Skeletal muscle satellite cell (primary cell): ENCODE measurements at regions not wholly inside any gene's neighbourhood (a gene's known extent, or its start where the extent isn't known, plus 50 kb on each side); places are given as distances from the start of the nearest gene placed in this dataset.
"Not testable (repeated sequence)": the region's sequence is repeated elsewhere in the genome, so short reads cannot be mapped to it uniquely, and the experiment has no call there.

Source experiments
- H3K27me3 ChIP-seq: 2 replicates; pipeline ENCODE4 v1.7.0; 2013; ENCODE audit warnings: low read length; ENCODE audit not compliant: control insufficient read depth, insufficient read depth
- H3K36me3 ChIP-seq: 2 replicates; pipeline ENCODE4 v1.7.0; 2013; ENCODE audit warnings: mild to moderate bottlenecking, control low read depth, low read length; ENCODE audit not compliant: insufficient read depth
- H3K4me1 ChIP-seq: 2 replicates; pipeline ENCODE4 v1.7.0; 2013; ENCODE audit warnings: low read length; ENCODE audit not compliant: control insufficient read depth, insufficient read depth
- H3K4me2 ChIP-seq: 2 replicates; pipeline ENCODE4 v1.7.0; 2013; ENCODE audit warnings: mild to moderate bottlenecking, low read length
- H3K4me3 ChIP-seq: 2 replicates; pipeline ENCODE4 v1.7.0; 2013; ENCODE audit warnings: low read length
- H3K9ac ChIP-seq: 2 replicates; pipeline ENCODE4 v1.7.0; 2013; ENCODE audit warnings: mild to moderate bottlenecking, low read depth, low read length, moderate library complexity
- H3K9me3 ChIP-seq: replicated peaks from 2 replicates; pipeline ENCODE4 v1.7.0; 2013; ENCODE audit warnings: mild to moderate bottlenecking, control low read depth, low read length

DNA sequence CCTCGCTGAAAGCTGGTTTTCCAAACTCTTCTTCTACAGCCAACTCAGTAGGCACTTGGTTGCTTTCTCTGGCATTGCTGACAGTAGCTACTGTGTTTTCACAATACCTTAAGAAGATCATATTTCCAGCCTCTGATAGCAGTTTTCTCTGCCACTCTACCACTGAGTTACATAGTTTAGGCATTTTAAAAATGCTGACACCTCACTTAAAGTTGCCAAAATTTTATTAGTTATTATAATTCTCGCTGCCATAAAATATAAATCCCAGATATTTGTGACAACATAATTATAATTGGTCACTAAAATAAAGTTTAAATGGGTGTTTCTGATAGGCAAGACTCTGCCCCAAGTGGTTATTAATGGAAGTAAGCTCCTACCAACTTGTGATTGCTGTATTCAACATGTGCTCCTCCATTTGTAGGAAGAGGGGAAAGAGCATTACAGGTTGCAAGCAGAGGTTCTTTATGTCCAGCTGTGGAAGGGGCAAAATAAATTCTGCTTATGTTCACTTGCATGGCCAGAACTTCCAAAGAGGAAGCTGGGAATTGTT lies 1202.8 kb downstream of the CNTNAP5 start:
- H3K36me3 ChIP-seq = no peaks in the 10 kb centered on the region
- H3K4me2 ChIP-seq = no peak overlapping the region
- no peak overlapping the region for H3K4me3 ChIP-seq
- no peak overlapping the region for H3K9ac ChIP-seq
- no peaks in the 10 kb centered on the region for H3K27me3 ChIP-seq
- H3K4me1 ChIP-seq = no peaks in the 10 kb centered on the region
- H3K9me3 ChIP-seq = peaks cover 6% of the 10 kb centered on the region

- H3K9ac ChIP-seq = no peak overlapping the region
- no peak overlapping the region for H3K4me3 ChIP-seq
- H3K9me3 ChIP-seq = no peaks in the 10 kb centered on the region
- H3K27me3 ChIP-seq = no peaks in the 10 kb centered on the region
- H3K4me2 ChIP-seq = no peak overlapping the region
- H3K36me3 ChIP-seq = no peaks in the 10 kb centered on the region
- no peaks in the 10 kb centered on the region for H3K4me1 ChIP-seq
Measured at GRCh38 chr2:125240870-125241269, 1215.8 kb downstream of the CNTNAP5 start.

GRCh38 chr2:125243074-125243473 lies 1218.0 kb downstream of the CNTNAP5 start:
- no peak overlapping the region for H3K4me3 ChIP-seq
- no peaks in the 10 kb centered on the region for H3K9me3 ChIP-seq
- no peaks in the 10 kb centered on the region for H3K36me3 ChIP-seq

DNA sequence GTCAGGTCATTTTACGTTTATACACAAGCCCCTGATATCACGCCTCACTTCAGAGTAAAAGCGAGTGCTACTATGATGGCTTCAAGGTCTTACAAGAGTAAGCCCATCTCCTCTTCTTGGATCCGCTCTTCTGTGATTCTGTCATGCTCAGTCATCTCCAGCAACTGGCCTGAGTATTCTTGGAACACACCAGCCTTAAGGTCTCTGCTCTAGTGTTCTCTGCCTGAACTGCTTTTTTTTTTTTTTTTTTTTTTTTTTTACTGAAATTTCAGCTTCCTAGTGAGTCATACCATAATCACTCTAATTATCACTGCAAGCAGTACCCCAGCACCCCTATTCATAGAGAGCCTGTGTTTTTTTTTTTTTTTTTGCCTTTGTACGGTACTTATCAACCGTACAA lies 1228.9 kb downstream of the CNTNAP5 start:
- Histone ChIP-seq H3K27me3 (no peaks in the 10 kb centered on the region), H3K36me3 (no peaks in the 10 kb centered on the region), H3K9me3 (no peaks in the 10 kb centered on the region), H3K4me1 (no peaks in the 10 kb centered on the region), H3K4me2 (no peak overlapping the region), H3K9ac (no peak overlapping the region), H3K4me3 (no peak overlapping the region)

More at GRCh38 chr2:125243074-125243473, 1218.0 kb downstream of the CNTNAP5 start:
- Histone ChIP-seq H3K9ac (no peak overlapping the region), H3K4me1 (no peaks in the 10 kb centered on the region), H3K27me3 (no peaks in the 10 kb centered on the region), H3K4me2 (no peak overlapping the region)

DNA sequence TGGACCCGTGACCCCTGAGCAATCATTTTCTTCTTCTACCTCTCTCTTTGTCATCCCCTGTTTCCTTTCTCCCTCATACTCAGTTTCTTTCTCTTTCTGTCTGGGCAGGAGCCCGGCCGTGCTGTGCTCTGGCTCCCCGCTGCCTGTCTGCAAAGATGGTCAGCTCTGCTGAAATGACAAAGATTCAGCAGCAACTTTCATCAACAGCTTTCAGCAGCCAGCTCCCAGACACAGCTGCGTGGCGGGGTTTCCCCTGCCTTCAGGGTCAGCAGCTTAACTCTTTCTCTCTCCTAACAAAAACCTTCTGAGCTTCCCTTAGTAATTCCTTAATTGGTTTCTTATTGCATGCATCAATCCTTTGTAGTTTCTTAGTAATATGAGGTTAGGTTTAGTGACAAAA lies 1234.4 kb downstream of the CNTNAP5 start:
- H3K27me3 ChIP-seq = no peaks in the 10 kb centered on the region
- H3K4me1 ChIP-seq = no peaks in the 10 kb centered on the region
- no peak overlapping the region for H3K4me3 ChIP-seq
- no peak overlapping the region for H3K4me2 ChIP-seq
- H3K36me3 ChIP-seq = no peaks in the 10 kb centered on the region
- H3K9ac ChIP-seq = no peak overlapping the region
- H3K9me3 ChIP-seq = no peaks in the 10 kb centered on the region

DNA sequence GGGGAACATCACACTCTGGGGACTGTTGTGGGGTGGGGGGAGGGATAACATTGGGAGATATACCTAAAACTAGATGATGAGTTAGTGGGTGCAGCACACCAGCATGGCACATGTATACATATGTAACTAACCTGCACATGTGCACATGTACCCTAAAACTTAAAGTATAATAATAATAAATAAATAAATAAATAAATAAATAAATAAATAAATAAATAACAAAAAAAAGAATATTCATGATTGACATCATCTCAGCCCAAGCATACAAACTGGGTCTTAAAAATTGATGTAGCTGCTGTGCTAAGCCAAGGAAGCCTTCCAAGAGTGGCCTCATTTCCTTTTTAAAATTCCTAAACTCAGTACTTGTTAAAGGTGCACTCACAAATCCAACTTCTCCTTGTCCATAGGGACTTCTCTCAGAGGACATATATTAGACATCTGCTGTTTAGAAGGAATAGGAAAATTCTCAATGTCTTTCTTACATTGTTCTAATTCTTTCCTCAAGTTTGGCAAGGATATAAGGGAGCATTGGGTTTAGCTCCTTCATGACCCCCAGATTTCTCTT lies 1235.4 kb downstream of the CNTNAP5 start:
- H3K9ac ChIP-seq, H3K4me2 ChIP-seq, H3K36me3 ChIP-seq, H3K4me3 ChIP-seq, H3K27me3 ChIP-seq, H3K4me1 ChIP-seq, H3K9me3 ChIP-seq: not testable (repeated sequence)

GRCh38 chr2:125264453-125264852 lies 1239.4 kb downstream of the CNTNAP5 start:
- Histone ChIP-seq H3K4me2 (no peak overlapping the region), H3K9ac (no peak overlapping the region), H3K9me3 (no peaks in the 10 kb centered on the region), H3K27me3 (no peaks in the 10 kb centered on the region), H3K4me1 (no peaks in the 10 kb centered on the region), H3K36me3 (no peaks in the 10 kb centered on the region), H3K4me3 (no peak overlapping the region)

- Histone ChIP-seq H3K27me3 (no peaks in the 10 kb centered on the region), H3K4me3 (no peak overlapping the region), H3K4me1 (no peaks in the 10 kb centered on the region), H3K9me3 (no peaks in the 10 kb centered on the region), H3K36me3 (no peaks in the 10 kb centered on the region), H3K4me2 (no peak overlapping the region), H3K9ac (no peak overlapping the region)
Measured at GRCh38 chr2:125267683-125268082, 1242.6 kb downstream of the CNTNAP5 start.

- peaks cover 2% of the 10 kb centered on the region for H3K9me3 ChIP-seq
- H3K9ac ChIP-seq = no peak overlapping the region
- no peaks in the 10 kb centered on the region for H3K4me1 ChIP-seq
- H3K4me3 ChIP-seq = no peak overlapping the region
- no peaks in the 10 kb centered on the region for H3K36me3 ChIP-seq
- H3K4me2 ChIP-seq = no peak overlapping the region
- no peaks in the 10 kb centered on the region for H3K27me3 ChIP-seq
Measured at GRCh38 chr2:125272651-125273050, 1247.6 kb downstream of the CNTNAP5 start.

- H3K4me3 ChIP-seq = no peak overlapping the region
- H3K4me2 ChIP-seq = no peak overlapping the region
- no peaks in the 10 kb centered on the region for H3K36me3 ChIP-seq
- no peak overlapping the region for H3K9ac ChIP-seq
- H3K9me3 ChIP-seq = peaks cover 2% of the 10 kb centered on the region
- H3K4me1 ChIP-seq = no peaks in the 10 kb centered on the region
- no peaks in the 10 kb centered on the region for H3K27me3 ChIP-seq
Measured at GRCh38 chr2:125274718-125275117, 1249.6 kb downstream of the CNTNAP5 start.

DNA sequence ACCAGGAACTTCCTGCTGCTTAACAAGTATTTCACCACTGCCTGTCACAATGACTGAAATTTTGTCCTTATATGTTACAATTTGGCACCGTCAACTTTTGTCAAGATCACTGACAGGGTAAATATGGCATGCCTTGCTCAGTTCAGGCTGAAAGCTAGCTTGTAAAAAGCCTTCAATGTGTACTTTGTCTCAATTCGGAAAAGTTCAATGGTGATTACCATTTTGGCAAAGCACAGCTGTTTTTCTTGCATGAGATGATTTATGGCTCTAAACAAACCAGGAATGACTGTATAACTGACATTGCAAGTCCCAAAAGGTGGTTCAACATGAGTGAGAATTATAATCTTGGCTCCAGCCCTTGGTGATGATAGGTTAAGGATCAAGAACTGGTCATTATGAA lies 1255.2 kb downstream of the CNTNAP5 start:
- no peaks in the 10 kb centered on the region for H3K9me3 ChIP-seq
- H3K4me3 ChIP-seq = no peak overlapping the region
- H3K27me3 ChIP-seq = no peaks in the 10 kb centered on the region
- no peaks in the 10 kb centered on the region for H3K36me3 ChIP-seq
- H3K9ac ChIP-seq = no peak overlapping the region
- H3K4me1 ChIP-seq = no peaks in the 10 kb centered on the region
- no peak overlapping the region for H3K4me2 ChIP-seq

- Histone ChIP-seq H3K4me3 (no peak overlapping the region), H3K4me2 (no peak overlapping the region), H3K4me1 (no peaks in the 10 kb centered on the region), H3K9me3 (no peaks in the 10 kb centered on the region), H3K27me3 (no peaks in the 10 kb centered on the region), H3K9ac (no peak overlapping the region), H3K36me3 (no peaks in the 10 kb centered on the region)
Measured at GRCh38 chr2:125281242-125281641, 1256.2 kb downstream of the CNTNAP5 start.
